ENCODE measurements at regions not wholly inside any gene's neighbourhood (a gene's known extent, or its start where the extent isn't known, plus 50 kb on each side); places are given as distances from the start of the nearest gene placed in this dataset.
"Not testable (repeated sequence)": the region's sequence is repeated elsewhere in the genome, so short reads cannot be mapped to it uniquely, and the experiment has no call there.

GRCh38 chr22:41023299-41023623, 69.1 kb upstream of the EP300 start:
- Histone ChIP-seq H3K4me1 (ENCODE audit: control insufficient read depth, insufficient read depth, low read length) (peaks cover 7% of the 10 kb centered on the region), H3K27me3 (ENCODE audit: control insufficient read depth, insufficient read depth, low read length) (no peaks in the 10 kb centered on the region), H3K36me3 (ENCODE audit: control insufficient read depth, insufficient read depth, low read length) (no peaks in the 10 kb centered on the region), H3K4me3 (ENCODE audit: low read length) (no peak overlapping the region), H3K9me3 (ENCODE audit: control insufficient read depth, low read depth, low read length) (no peaks in the 10 kb centered on the region), H3K27ac (ENCODE audit: low read length) (no peak overlapping the region)
- peak in 1 of 2 donors; percentile 13 for DNase-seq
- WGBS (ENCODE audit: insufficient coverage, low lambda C conversion rate), result 44% methylated on average over 1 of the region's 5 CpGs

GRCh38 chr22:41028841-41029240, 63.6 kb upstream of the EP300 start:
- Histone ChIP-seq H3K27ac (ENCODE audit: low read length) (no peak overlapping the region), H3K27me3 (ENCODE audit: control insufficient read depth, insufficient read depth, low read length) (no peaks in the 10 kb centered on the region), H3K36me3 (ENCODE audit: control insufficient read depth, insufficient read depth, low read length) (no peaks in the 10 kb centered on the region), H3K9me3 (ENCODE audit: control insufficient read depth, low read depth, low read length) (no peaks in the 10 kb centered on the region), H3K4me1 (ENCODE audit: control insufficient read depth, insufficient read depth, low read length) (no peaks in the 10 kb centered on the region), H3K4me3 (ENCODE audit: low read length) (no peak overlapping the region)
- no peak for DNase-seq
- WGBS (ENCODE audit: insufficient coverage, low lambda C conversion rate), result no CpG with 5 or more reads among the region's 3 CpGs

GRCh38 chr22:41030891-41031290, 61.5 kb upstream of the EP300 start:
- no peak overlapping the region for H3K4me3 ChIP-seq (ENCODE audit: low read length)
- 92% methylated on average over 2 of the region's 4 CpGs for WGBS (ENCODE audit: insufficient coverage, low lambda C conversion rate)
- no peak for DNase-seq

GRCh38 chr22:41034706-41035105, 57.7 kb upstream of the EP300 start:
- no peak for DNase-seq
- no peak overlapping the region for H3K27ac ChIP-seq (ENCODE audit: low read length)
- no peaks in the 10 kb centered on the region for H3K9me3 ChIP-seq (ENCODE audit: control insufficient read depth, low read depth, low read length)
- H3K4me3 ChIP-seq (ENCODE audit: low read length), result no peak overlapping the region
- WGBS (ENCODE audit: insufficient coverage, low lambda C conversion rate), result no CpG with 5 or more reads among the region's 4 CpGs
- no peaks in the 10 kb centered on the region for H3K36me3 ChIP-seq (ENCODE audit: control insufficient read depth, insufficient read depth, low read length)
- no peaks in the 10 kb centered on the region for H3K4me1 ChIP-seq (ENCODE audit: control insufficient read depth, insufficient read depth, low read length)
- no peaks in the 10 kb centered on the region for H3K27me3 ChIP-seq (ENCODE audit: control insufficient read depth, insufficient read depth, low read length)

More at GRCh38 chr22:41030891-41031290, 61.5 kb upstream of the EP300 start:
- Histone ChIP-seq H3K4me1 (ENCODE audit: control insufficient read depth, insufficient read depth, low read length) (no peaks in the 10 kb centered on the region), H3K9me3 (ENCODE audit: control insufficient read depth, low read depth, low read length) (no peaks in the 10 kb centered on the region), H3K36me3 (ENCODE audit: control insufficient read depth, insufficient read depth, low read length) (no peaks in the 10 kb centered on the region), H3K27me3 (ENCODE audit: control insufficient read depth, insufficient read depth, low read length) (no peaks in the 10 kb centered on the region), H3K27ac (ENCODE audit: low read length) (no peak overlapping the region)

GRCh38 chr22:41036924-41037323, 55.5 kb upstream of the EP300 start:
- H3K4me3 ChIP-seq (ENCODE audit: low read length), result no peak overlapping the region
- WGBS (ENCODE audit: insufficient coverage, low lambda C conversion rate), result 83% methylated on average over 1 of the region's 7 CpGs
- H3K36me3 ChIP-seq (ENCODE audit: control insufficient read depth, insufficient read depth, low read length), result no peaks in the 10 kb centered on the region
- no peak for DNase-seq
- H3K27ac ChIP-seq (ENCODE audit: low read length), result no peak overlapping the region
- no peaks in the 10 kb centered on the region for H3K27me3 ChIP-seq (ENCODE audit: control insufficient read depth, insufficient read depth, low read length)
- H3K9me3 ChIP-seq (ENCODE audit: control insufficient read depth, low read depth, low read length), result no peaks in the 10 kb centered on the region
- no peaks in the 10 kb centered on the region for H3K4me1 ChIP-seq (ENCODE audit: control insufficient read depth, insufficient read depth, low read length)

- DNase-seq, result no peak
- Histone ChIP-seq H3K4me1 (ENCODE audit: control insufficient read depth, insufficient read depth, low read length) (no peaks in the 10 kb centered on the region), H3K27me3 (ENCODE audit: control insufficient read depth, insufficient read depth, low read length) (no peaks in the 10 kb centered on the region), H3K36me3 (ENCODE audit: control insufficient read depth, insufficient read depth, low read length) (no peaks in the 10 kb centered on the region), H3K27ac (ENCODE audit: low read length) (no peak overlapping the region), H3K9me3 (ENCODE audit: control insufficient read depth, low read depth, low read length) (no peaks in the 10 kb centered on the region), H3K4me3 (ENCODE audit: low read length) (no peak overlapping the region)
- no CpG with 5 or more reads among the region's 4 CpGs for WGBS (ENCODE audit: insufficient coverage, low lambda C conversion rate)
These were observed 53.7 kb upstream of the EP300 start for GRCh38 chr22:41038732-41039131.

- H3K27ac ChIP-seq (ENCODE audit: low read length); DNase-seq; H3K27me3 ChIP-seq (ENCODE audit: control insufficient read depth, insufficient read depth, low read length); H3K4me3 ChIP-seq (ENCODE audit: low read length); H3K9me3 ChIP-seq (ENCODE audit: control insufficient read depth, low read depth, low read length); H3K4me1 ChIP-seq (ENCODE audit: control insufficient read depth, insufficient read depth, low read length); H3K36me3 ChIP-seq (ENCODE audit: control insufficient read depth, insufficient read depth, low read length): not testable (repeated sequence)
- whole genome bisulfite sequencing (ENCODE audit: insufficient coverage, low lambda C conversion rate), result no CpG with 5 or more reads among the region's 9 CpGs
These were observed 52.8 kb upstream of the EP300 start for GRCh38 chr22:41039641-41040040.

- Histone ChIP-seq H3K4me1 (ENCODE audit: control insufficient read depth, insufficient read depth, low read length) (no peaks in the 10 kb centered on the region), H3K9me3 (ENCODE audit: control insufficient read depth, low read depth, low read length) (no peaks in the 10 kb centered on the region), H3K36me3 (ENCODE audit: control insufficient read depth, insufficient read depth, low read length) (no peaks in the 10 kb centered on the region), H3K27ac (ENCODE audit: low read length) (no peak overlapping the region), H3K27me3 (ENCODE audit: control insufficient read depth, insufficient read depth, low read length) (no peaks in the 10 kb centered on the region), H3K4me3 (ENCODE audit: low read length) (no peak overlapping the region)
- no peak for DNase-seq
- WGBS (ENCODE audit: insufficient coverage, low lambda C conversion rate), result 100% methylated on average over 1 of the region's 1 CpG
These were observed 51.9 kb upstream of the EP300 start for GRCh38 chr22:41040483-41040882.

GRCh38 chr22:41041532-41041931, 50.9 kb upstream of the EP300 start:
- Histone ChIP-seq H3K27me3 (ENCODE audit: control insufficient read depth, insufficient read depth, low read length) (no peaks in the 10 kb centered on the region), H3K4me3 (ENCODE audit: low read length) (no peak overlapping the region), H3K4me1 (ENCODE audit: control insufficient read depth, insufficient read depth, low read length) (no peaks in the 10 kb centered on the region), H3K36me3 (ENCODE audit: control insufficient read depth, insufficient read depth, low read length) (no peaks in the 10 kb centered on the region), H3K27ac (ENCODE audit: low read length) (no peak overlapping the region), H3K9me3 (ENCODE audit: control insufficient read depth, low read depth, low read length) (no peaks in the 10 kb centered on the region)
- no peak for DNase-seq
- WGBS (ENCODE audit: insufficient coverage, low lambda C conversion rate), result 100% methylated on average over 1 of the region's 5 CpGs
